Calu3 (cell line): ENCODE measurements at regions not wholly inside any gene's neighbourhood (a gene's known extent, or its start where the extent isn't known, plus 50 kb on each side); places are given as distances from the start of the nearest gene placed in this dataset.

ENCODE experiments used
- BruUV-seq: library from RNA; stranded (reverse); fragments of 400-500 nt; replicated peaks from 2 replicates; lab custom pipeline; 2021; lab: Mats Ljungman, UMichigan
- CTCF ChIA-PET: fragments of 300-600 bp; sonication (Branson Sonifier 250); formaldehyde crosslinking; loops from one replicate; lab custom pipeline; 2022; ENCODE audit warnings: antibody characterized with exemption; lab: Charles Lee
- DNase-seq: peaks from one replicate; pipeline ENCODE4 v3.0.0; 2022
- H3K27ac Mint-ChIP-seq: one replicate; pipeline ENCODE4 v1.8.0; 2022; ENCODE audit warnings: mixed read lengths; ENCODE audit not compliant: unreplicated experiment
- H3K27me3 Mint-ChIP-seq: one replicate; pipeline ENCODE4 v1.8.0; 2022; ENCODE audit warnings: mixed read lengths; ENCODE audit not compliant: unreplicated experiment
- H3K36me3 Mint-ChIP-seq: one replicate; pipeline ENCODE4 v1.8.0; 2022; ENCODE audit warnings: mild to moderate bottlenecking, moderate library complexity, mixed read lengths; ENCODE audit not compliant: insufficient read depth, unreplicated experiment
- H3K4me1 Mint-ChIP-seq: one replicate; pipeline ENCODE4 v1.8.0; 2022; ENCODE audit warnings: mild to moderate bottlenecking, low read depth, mixed read lengths; ENCODE audit not compliant: unreplicated experiment
- H3K4me3 Mint-ChIP-seq: one replicate; pipeline ENCODE4 v1.8.0; 2022; ENCODE audit warnings: mild to moderate bottlenecking, low read depth, moderate library complexity, mixed read lengths; ENCODE audit not compliant: unreplicated experiment
- H3K9me3 Mint-ChIP-seq: one replicate; pipeline ENCODE4 v1.8.0; 2022; ENCODE audit warnings: low read depth, mixed read lengths; ENCODE audit not compliant: unreplicated experiment
- intact Hi-C: fragments of 100-400 bp; cut with micrococcal nuclease; formaldehyde crosslinking; loops from one replicate; pipeline ENCODE4 v1.10.0; 2022; ENCODE audit not compliant: unreplicated experiment
- TF ChIP-seq, protein P1 (sequence below): fragments of 200-600 bp; IDR thresholded peaks from one replicate; pipeline ENCODE4 v1.8.0; 2022; ENCODE audit warnings: antibody characterized with exemption; ENCODE audit not compliant: unreplicated experiment

DNA sequence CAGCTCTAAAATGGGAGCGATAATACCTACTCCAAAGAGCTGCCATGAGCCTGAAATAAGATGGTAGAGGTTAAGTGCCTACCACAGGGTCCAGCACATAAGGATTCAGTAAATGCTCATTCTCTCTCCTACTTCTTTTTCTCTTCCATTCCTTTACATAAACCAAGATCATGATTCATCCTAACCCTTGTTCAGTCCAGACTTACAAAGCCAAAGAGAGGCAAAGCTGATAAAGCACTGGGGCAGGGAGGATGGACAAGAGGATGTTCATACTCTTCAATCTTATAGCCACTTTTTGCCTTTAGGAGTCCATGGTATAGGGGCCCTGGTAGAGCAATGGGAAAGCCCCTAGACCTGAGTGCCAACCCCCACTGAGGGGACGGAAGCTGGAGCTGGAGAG lies 75.6 kb upstream of the PKDCC start:
- no peak for DNase-seq
- no peak overlapping the region for H3K4me3 Mint-ChIP-seq
- TF ChIP-seq, protein P1, sequence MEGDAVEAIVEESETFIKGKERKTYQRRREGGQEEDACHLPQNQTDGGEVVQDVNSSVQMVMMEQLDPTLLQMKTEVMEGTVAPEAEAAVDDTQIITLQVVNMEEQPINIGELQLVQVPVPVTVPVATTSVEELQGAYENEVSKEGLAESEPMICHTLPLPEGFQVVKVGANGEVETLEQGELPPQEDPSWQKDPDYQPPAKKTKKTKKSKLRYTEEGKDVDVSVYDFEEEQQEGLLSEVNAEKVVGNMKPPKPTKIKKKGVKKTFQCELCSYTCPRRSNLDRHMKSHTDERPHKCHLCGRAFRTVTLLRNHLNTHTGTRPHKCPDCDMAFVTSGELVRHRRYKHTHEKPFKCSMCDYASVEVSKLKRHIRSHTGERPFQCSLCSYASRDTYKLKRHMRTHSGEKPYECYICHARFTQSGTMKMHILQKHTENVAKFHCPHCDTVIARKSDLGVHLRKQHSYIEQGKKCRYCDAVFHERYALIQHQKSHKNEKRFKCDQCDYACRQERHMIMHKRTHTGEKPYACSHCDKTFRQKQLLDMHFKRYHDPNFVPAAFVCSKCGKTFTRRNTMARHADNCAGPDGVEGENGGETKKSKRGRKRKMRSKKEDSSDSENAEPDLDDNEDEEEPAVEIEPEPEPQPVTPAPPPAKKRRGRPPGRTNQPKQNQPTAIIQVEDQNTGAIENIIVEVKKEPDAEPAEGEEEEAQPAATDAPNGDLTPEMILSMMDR, result no peak
- H3K4me1 Mint-ChIP-seq, result peaks cover 12% of the 10 kb centered on the region
- no peaks in the 10 kb centered on the region for H3K9me3 Mint-ChIP-seq
- no TSS peak for BruUV-seq
- CTCF ChIA-PET, result no interaction called here
- no peak overlapping the region for H3K27ac Mint-ChIP-seq
- H3K27me3 Mint-ChIP-seq, result no peaks in the 10 kb centered on the region
- intact Hi-C loops, result no loop called here
- no peaks in the 10 kb centered on the region for H3K36me3 Mint-ChIP-seq

DNA sequence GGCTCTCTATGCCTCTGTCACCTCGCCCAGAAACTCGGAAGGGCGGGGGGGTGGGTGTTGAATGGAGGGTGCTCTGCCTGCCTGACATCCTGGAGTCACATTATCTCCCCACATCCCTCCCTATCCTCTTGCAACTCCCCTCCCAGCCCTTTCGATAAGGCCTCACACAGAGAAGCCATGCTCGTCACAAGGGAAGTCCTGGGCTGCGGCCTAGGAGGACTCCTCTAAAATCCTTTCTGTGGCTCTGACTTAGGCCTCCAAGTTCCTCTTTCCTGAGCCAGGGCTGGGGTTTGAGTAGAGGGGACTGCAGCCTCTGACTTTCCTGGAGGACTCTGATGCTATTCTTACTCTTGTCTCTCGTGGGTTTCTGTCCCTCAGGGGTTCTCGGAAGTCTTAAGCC lies 75.0 kb upstream of the PKDCC start:
- H3K9me3 Mint-ChIP-seq, result peaks cover 1% of the 10 kb centered on the region
- no peak for DNase-seq
- H3K4me3 Mint-ChIP-seq, result no peak overlapping the region
- intact Hi-C loops, result no loop called here
- CTCF ChIA-PET, result no interaction called here
- no peak overlapping the region for H3K27ac Mint-ChIP-seq
- no TSS peak for BruUV-seq
- H3K27me3 Mint-ChIP-seq, result no peaks in the 10 kb centered on the region
- TF ChIP-seq, protein P1, result no peak
- no peaks in the 10 kb centered on the region for H3K36me3 Mint-ChIP-seq
- peaks cover 6% of the 10 kb centered on the region for H3K4me1 Mint-ChIP-seq

DNA sequence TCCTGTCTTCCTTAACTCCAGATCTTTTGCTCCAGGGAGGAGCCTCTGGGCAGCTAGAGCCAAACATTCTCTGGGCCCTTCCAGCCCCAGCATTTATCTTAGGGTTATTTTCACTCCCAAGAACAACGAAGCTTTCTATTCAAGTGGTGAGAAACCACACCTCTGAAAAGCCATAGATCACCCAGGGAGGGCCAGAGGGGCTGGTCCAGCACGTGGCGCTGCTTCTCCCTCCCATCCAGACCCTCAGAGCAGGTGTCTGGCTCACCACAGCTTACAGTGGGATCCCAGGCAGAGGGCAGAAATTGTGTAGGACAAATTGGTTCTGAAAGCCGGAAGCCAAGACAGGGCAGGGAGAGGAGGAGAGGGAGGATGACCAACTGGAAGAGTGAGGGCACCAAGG lies 74.0 kb upstream of the PKDCC start:
- CTCF ChIA-PET, result no interaction called here
- TF ChIP-seq, protein P1, result no peak
- H3K27me3 Mint-ChIP-seq, result no peaks in the 10 kb centered on the region

DNA sequence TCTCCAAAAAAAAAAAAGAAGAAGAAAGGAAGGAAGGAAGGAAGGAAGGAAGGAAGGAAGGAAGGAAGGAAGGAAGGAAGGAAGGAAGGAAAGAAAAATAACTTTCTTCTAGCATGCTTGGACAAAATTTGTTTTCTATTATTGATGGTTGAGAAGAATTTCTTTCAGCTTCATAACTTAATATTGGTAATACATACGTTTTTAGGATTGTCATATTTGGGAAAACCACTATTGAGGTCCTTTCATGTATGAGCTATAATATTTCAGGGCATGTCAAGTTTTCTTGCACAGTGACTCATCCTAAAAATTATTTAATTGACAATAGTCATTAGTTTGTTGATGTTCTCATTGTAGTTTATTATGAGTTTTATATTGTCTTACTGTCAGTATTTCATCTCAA lies 66.4 kb upstream of the PKDCC start:
- CTCF ChIA-PET, result no interaction called here
- TF ChIP-seq, protein P1, result no peak
- Mint-ChIP-seq H3K27me3 (peaks cover 2% of the 10 kb centered on the region), H3K9me3 (peaks cover 3% of the 10 kb centered on the region), H3K36me3 (no peaks in the 10 kb centered on the region), H3K27ac (no peak overlapping the region), H3K4me3 (no peak overlapping the region), H3K4me1 (no peaks in the 10 kb centered on the region)
- intact Hi-C loops, result no loop called here
- DNase-seq, result no peak
- BruUV-seq, result no TSS peak

More for the DNA sequence above, 74.0 kb upstream of the PKDCC start:
- BruUV-seq, result no TSS peak
- no peak for DNase-seq
- Mint-ChIP-seq H3K4me3 (no peak overlapping the region), H3K36me3 (no peaks in the 10 kb centered on the region), H3K27ac (no peak overlapping the region), H3K4me1 (no peaks in the 10 kb centered on the region), H3K9me3 (peaks cover 3% of the 10 kb centered on the region)
- intact Hi-C loops, result no loop called here
